IMR-90 (cell line): ENCODE measurements at regions not wholly inside any gene's neighbourhood (a gene's known extent, or its start where the extent isn't known, plus 50 kb on each side); places are given as distances from the start of the nearest gene placed in this dataset.

Experiments
- ATAC-seq: fragments of 200-7000 bp; cut with Tn5 transposase; 2 replicates; pipeline ENCODE4 v1.9.1; 2020; ENCODE audit warnings: low read depth, mild to moderate bottlenecking, moderate library complexity
- BruUV-seq: library from RNA; stranded (reverse); fragments of 400-500 nt; replicated peaks from 2 replicates; lab custom pipeline; 2021; lab: Mats Ljungman, UMichigan
- CTCF ChIA-PET: fragments of 300-600 bp; formaldehyde crosslinking; extraction: SDS; loops from one replicate; lab custom pipeline; 2021; ENCODE audit warnings: antibody characterized with exemption; lab: Yijun Ruan, JAX
- POLR2A ChIA-PET: fragments of 300-600 bp; sonication (Branson Sonifier 250); formaldehyde crosslinking; loops from one replicate; lab custom pipeline; 2022; ENCODE audit warnings: antibody characterized with exemption; ENCODE audit not compliant: unreplicated experiment; lab: Charles Lee
- DNase-seq: peaks from one replicate; pipeline ENCODE4 v3.0.0; 2013
- H2AFZ ChIP-seq: replicated peaks from 2 replicates; pipeline ENCODE3; 2013; ENCODE audit warnings: low read length, mild to moderate bottlenecking; ENCODE audit not compliant: poor library complexity
- H2AK5ac ChIP-seq: 2 replicates; pipeline ENCODE4 v1.6.1; 2013; ENCODE audit warnings: low read depth, low read length, inconsistent platforms
- H2AK9ac ChIP-seq: replicated peaks from 2 replicates; pipeline ENCODE3; 2013; ENCODE audit warnings: mild to moderate bottlenecking, low read depth, low read length, moderate library complexity; ENCODE audit not compliant: poor library complexity
- H2BK120ac ChIP-seq: 2 replicates; pipeline ENCODE4 v1.6.1; 2013; ENCODE audit warnings: low read depth, low read length, inconsistent platforms
- H2BK15ac ChIP-seq: 3 replicates; pipeline ENCODE4 v1.6.1; 2013; ENCODE audit warnings: low read depth, low read length, inconsistent platforms
- H2BK20ac ChIP-seq: 2 replicates; pipeline ENCODE4 v1.6.1; 2013; ENCODE audit warnings: low read depth, mild to moderate bottlenecking, inconsistent platforms, low read length, moderate library complexity
- H2BK5ac ChIP-seq: 2 replicates; pipeline ENCODE4 v1.6.1; 2013; ENCODE audit warnings: mild to moderate bottlenecking, low read depth, low read length, inconsistent platforms; ENCODE audit not compliant: poor library complexity, severe bottlenecking
- H3K14ac ChIP-seq: replicated peaks from 2 replicates; pipeline ENCODE4 v1.6.1; 2013; ENCODE audit warnings: low read depth, low read length, inconsistent platforms
- H3K18ac ChIP-seq: 2 replicates; pipeline ENCODE4 v1.6.1; 2013; ENCODE audit warnings: low read depth, low read length, control low read depth
- H3K23ac ChIP-seq: 2 replicates; pipeline ENCODE4 v1.6.1; 2013; ENCODE audit warnings: low read depth, low read length, inconsistent platforms
- H3K27ac ChIP-seq: 2 replicates; pipeline ENCODE4 v1.5.1; 2013; ENCODE audit warnings: mild to moderate bottlenecking, control low read depth, low read length; ENCODE audit not compliant: insufficient read depth
- H3K27me3 ChIP-seq: 2 replicates; pipeline ENCODE4 v1.6.1; 2013; ENCODE audit warnings: low read length; ENCODE audit not compliant: control insufficient read depth, insufficient read depth
- H3K36me3 ChIP-seq: 2 replicates; pipeline ENCODE4 v1.6.1; 2013; ENCODE audit warnings: low read length, mixed read lengths; ENCODE audit not compliant: control insufficient read depth, insufficient read depth
- H3K4ac ChIP-seq: 2 replicates; pipeline ENCODE4 v1.6.1; 2013; ENCODE audit warnings: low read depth, low read length, inconsistent platforms
- H3K4me1 ChIP-seq: 2 replicates; pipeline ENCODE4 v1.6.1; 2013; ENCODE audit warnings: low read length, mixed read lengths; ENCODE audit not compliant: control insufficient read depth, insufficient read depth
- H3K4me2 ChIP-seq: 2 replicates; pipeline ENCODE4 v1.6.1; 2013; ENCODE audit warnings: low read depth, mild to moderate bottlenecking, control low read depth, low read length, moderate library complexity
- H3K4me3 ChIP-seq: 2 replicates; pipeline ENCODE4 v1.5.1; 2013; ENCODE audit warnings: low read depth, mild to moderate bottlenecking, control low read depth, low read length, moderate library complexity; ENCODE audit not compliant: insufficient read depth
- H3K56ac ChIP-seq: 2 replicates; pipeline ENCODE4 v1.6.1; 2013; ENCODE audit warnings: low read length, inconsistent platforms; ENCODE audit not compliant: insufficient read depth; ENCODE audit errors: extremely low read depth
- H3K79me1 ChIP-seq, 2 experiments: 2 replicates each; pipeline ENCODE4 v1.6.1; 2013; ENCODE audit warnings: low read length in 2 of 2, inconsistent platforms in 1 of 2, low read depth in 1 of 2
- H3K9ac ChIP-seq: 2 replicates; pipeline ENCODE4 v1.6.1; 2013; ENCODE audit warnings: low read depth, low read length, control low read depth
- H3K9me1 ChIP-seq: 2 replicates; pipeline ENCODE4 v1.6.1; 2013; ENCODE audit warnings: low read length, inconsistent platforms; ENCODE audit not compliant: insufficient read depth
- H3K9me3 ChIP-seq: 2 replicates; pipeline ENCODE4 v1.6.1; 2013; ENCODE audit warnings: low read length; ENCODE audit not compliant: control insufficient read depth, insufficient read depth
- H4K20me1 ChIP-seq: 2 replicates; pipeline ENCODE4 v1.6.1; 2013; ENCODE audit warnings: low read length, inconsistent platforms; ENCODE audit not compliant: insufficient read depth
- H4K5ac ChIP-seq: 2 replicates; pipeline ENCODE4 v1.6.1; 2013; ENCODE audit warnings: mild to moderate bottlenecking, low read depth, low read length, control low read depth
- H4K8ac ChIP-seq, 2 experiments: 2 replicates each; pipeline ENCODE4 v1.6.1; 2013; ENCODE audit warnings: low read depth in 2 of 2, low read length in 2 of 2, control low read depth in 1 of 2, inconsistent platforms in 1 of 2
- H4K91ac ChIP-seq: 2 replicates; pipeline ENCODE4 v1.6.1; 2013; ENCODE audit warnings: low read depth, low read length, inconsistent platforms; ENCODE audit not compliant: insufficient read depth
- RFX5 ChIP-seq: IDR thresholded peaks from 2 replicates; pipeline ENCODE4 v1.8.0; 2012; ENCODE audit warnings: low read depth, mild to moderate bottlenecking, low read length, moderate library complexity
- WGBS, 2 experiments: methylation state at CpG; one replicate each; pipeline versions ENCODE4 v1.1.5 to v1.1.7; 2013; ENCODE audit warnings: missing lambda C conversion rate in 2 of 2; ENCODE audit not compliant: insufficient read length in 1 of 2; ENCODE audit errors: extremely low coverage in 2 of 2; 5-methylcytosine and 5-hydroxymethylcytosine counted together
- dilution Hi-C: fragments of 300-500 bp; cut with HindIII; formaldehyde crosslinking; loops from one replicate; pipeline ENCODE4 v1.14.3; 2018; ENCODE audit warnings: low sequenced_read_pairs; ENCODE audit not compliant: unreplicated experiment
- in situ Hi-C: fragments of 300-500 bp; cut with MboI; formaldehyde crosslinking; loops from 3 replicates; pipeline ENCODE4 v1.14.3; 2019; ENCODE audit warnings: low sequenced_read_pairs, inconsistent platforms, mixed read lengths
- intact Hi-C: fragments of 100-400 bp; cut with micrococcal nuclease; formaldehyde crosslinking; loops from 2 replicates; pipeline ENCODE4 v1.10.0; 2022

DNA sequence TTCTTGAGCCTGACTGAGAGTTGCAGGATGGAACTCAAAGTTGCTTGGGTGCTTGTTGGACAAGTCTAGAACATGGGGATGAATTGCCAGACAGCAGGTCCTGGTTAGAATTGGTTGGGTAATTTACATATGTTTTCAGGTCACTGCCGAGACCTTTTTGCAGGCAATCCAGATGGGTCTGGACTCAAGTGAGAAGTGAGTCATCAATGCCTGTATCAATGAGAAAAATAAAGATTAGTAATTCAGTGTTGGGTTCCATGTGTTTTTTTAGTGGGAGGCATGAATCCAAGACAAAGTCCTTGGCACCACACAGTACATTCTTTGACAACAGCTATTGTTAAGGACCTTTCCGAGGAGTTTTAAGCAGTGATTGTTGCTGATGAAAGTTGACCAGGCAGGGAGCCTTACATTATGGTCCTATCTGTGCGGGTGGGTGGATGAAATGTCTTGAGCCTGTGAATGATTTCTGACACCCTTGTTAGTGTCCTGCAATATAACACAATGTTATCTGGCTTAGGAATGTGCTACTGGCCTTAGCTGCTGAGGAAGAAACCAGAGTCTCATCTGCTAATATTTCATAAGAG, 77.7 kb downstream of the CRYGS start:
- no TSS peak for BruUV-seq
- Histone ChIP-seq H3K23ac (no peak overlapping the region), H3K4ac (no peak overlapping the region), H4K5ac (no peak overlapping the region), H3K18ac (no peak overlapping the region), H3K56ac (no peak overlapping the region), H2AFZ (no peak overlapping the region), H2BK120ac (no peak overlapping the region), H3K9ac (no peak overlapping the region), H2BK15ac (no peak overlapping the region), H3K9me1 (no peaks in the 10 kb centered on the region), H3K14ac (no peak overlapping the region), H2AK9ac (no peak overlapping the region), H2BK5ac (no peak overlapping the region), H3K9me3 (no peaks in the 10 kb centered on the region), H2BK20ac (no peak overlapping the region), H3K27ac (no peak overlapping the region), H4K8ac (no peak overlapping the region), H4K91ac (no peak overlapping the region), H2AK5ac (no peak overlapping the region), H3K4me1 (no peaks in the 10 kb centered on the region), H3K79me1 (no peaks in the 10 kb centered on the region), H3K27me3 (peaks cover 28% of the 10 kb centered on the region), H3K4me2 (no peak overlapping the region), H4K20me1 (no peaks in the 10 kb centered on the region), H3K4me3 (no peak overlapping the region), H3K36me3 (no peaks in the 10 kb centered on the region)
- ChIA-PET CTCF (no interaction called here), POLR2A (no interaction called here)
- WGBS, 2 experiments = 100% methylated on average over 1 of the region's 3 CpGs; no CpG with 5 or more reads in 1 of the 2 experiments
- dilution Hi-C loops = no loop called here
- TF ChIP-seq RFX5 = no peak
- in situ Hi-C loops = no loop called here
- intact Hi-C loops = no loop called here
- ATAC-seq (no peak), DNase-seq (no peak)
